Cardiac septum (tissue), 1 donor: ENCODE measurements at regions not wholly inside any gene's neighbourhood (a gene's known extent, or its start where the extent isn't known, plus 50 kb on each side); places are given as distances from the start of the nearest gene placed in this dataset.
"Not testable (repeated sequence)": the region's sequence is repeated elsewhere in the genome, so short reads cannot be mapped to it uniquely, and the experiment has no call there.

ENCODE experiments used
- DNase-seq: peaks from one replicate; pipeline ENCODE4 v3.0.0-alpha.2; 2020; ENCODE audit warnings: low spot score
- intact Hi-C: fragments of 100-400 bp; cut with DNase I; formaldehyde crosslinking; loops from one replicate; pipeline ENCODE4 v1.14.0; 2022
- donor health status: DM: no; HTN: no; CAD: no.

DNA sequence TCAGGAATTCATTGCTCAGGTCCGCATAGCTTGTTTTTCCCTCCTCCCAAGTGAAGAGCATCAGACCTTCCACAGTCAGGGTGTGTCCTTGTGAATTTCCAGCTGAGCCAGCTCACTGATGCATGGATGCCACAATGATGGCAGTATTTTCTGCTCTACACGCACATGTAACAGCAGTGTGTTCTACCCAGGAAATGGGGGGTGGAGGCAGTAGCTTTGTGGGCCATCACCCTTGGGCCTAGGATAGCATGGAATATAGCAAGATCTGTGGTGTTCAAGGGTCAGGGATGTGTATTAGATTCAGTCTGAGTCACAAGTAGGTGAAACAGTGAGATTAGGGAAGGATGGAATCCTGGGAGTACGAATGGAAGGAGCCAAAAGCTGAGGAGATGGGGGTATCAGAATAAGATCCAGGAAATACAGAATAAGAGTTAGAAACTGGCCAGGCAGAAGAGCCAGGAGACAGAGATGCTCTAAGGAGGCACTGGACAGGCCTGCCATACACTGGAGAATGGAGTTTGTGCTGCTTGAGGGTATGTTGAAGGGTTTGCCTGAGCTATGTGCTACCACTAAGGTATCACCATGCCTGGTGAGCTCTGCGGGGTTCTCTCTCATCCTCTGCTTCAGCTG lies 90.6 kb upstream of the CNIH3 start:
- intact Hi-C loops: no loop called here
- DNase-seq: no peak

GRCh38 chr1:224526771-224527170 lies 89.3 kb upstream of the CNIH3 start:
- no peak for DNase-seq
- intact Hi-C loops: no loop called here

DNA sequence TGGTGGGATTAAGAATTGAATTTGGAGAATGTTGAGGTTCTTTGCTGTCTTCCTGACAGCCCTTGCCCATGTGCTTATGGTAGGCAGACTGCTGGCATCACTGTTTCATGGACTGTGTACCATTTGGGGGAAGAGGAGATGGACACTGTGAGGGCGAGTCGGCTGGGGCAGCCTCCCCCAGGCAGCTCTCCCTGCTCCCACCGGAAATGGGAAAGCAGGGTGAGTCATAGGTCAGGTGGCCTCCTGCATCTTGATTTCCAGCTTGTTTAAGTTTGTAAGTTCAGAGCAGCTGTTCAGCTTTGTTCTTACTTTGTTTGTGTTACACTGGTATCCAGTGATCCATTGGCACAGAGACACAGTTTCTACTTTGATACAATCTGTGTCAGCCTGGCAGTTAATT lies 87.2 kb upstream of the CNIH3 start:
- no peak for DNase-seq
- intact Hi-C loops: no loop called here

DNA sequence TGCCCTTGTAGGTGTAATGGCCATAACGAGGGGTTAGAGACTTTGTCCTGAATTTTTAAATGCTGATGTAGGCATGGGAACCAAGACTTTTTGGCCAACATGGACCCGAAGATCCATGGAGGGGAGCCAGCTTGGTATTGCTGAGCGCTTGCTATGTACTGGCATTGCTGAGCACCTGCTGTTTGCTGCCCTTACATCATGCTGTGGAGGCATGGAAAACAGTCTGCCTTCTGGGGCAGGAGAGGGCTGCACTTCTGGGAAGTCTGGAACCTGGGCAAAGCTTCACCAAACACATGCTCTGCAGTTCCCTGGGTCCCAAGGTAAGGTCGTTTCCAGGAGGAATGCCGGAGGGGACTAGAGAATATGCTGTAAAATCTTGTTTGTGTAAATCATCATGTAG lies 86.3 kb upstream of the CNIH3 start:
- no peak for DNase-seq
- intact Hi-C loops: no loop called here

DNA sequence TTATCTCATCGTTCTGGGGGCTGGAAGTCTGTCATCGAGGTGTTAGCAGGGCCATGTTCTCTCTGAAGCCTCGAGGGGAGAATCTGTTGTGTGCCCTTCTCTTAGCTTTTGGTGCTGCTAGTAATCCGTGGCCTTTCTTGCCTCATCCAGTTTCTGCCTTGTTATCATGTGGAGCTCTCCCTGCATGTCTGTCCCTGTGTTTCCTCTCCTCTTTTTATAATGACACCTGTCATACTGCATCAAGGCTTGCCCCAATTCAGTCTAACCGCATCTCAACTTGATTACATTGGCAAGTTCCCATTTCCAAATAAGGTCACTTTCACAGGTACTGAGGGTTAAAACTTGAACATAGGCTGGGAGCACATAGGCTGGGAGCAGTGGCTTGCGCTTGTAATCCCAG lies 82.6 kb upstream of the CNIH3 start:
- intact Hi-C loops: no loop called here
- no peak for DNase-seq

GRCh38 chr1:224534731-224535130 lies 81.4 kb upstream of the CNIH3 start:
- DNase-seq: no peak
- intact Hi-C loops: no loop called here

- intact Hi-C loops: no loop called here
- DNase-seq: no peak
Measured at GRCh38 chr1:224535641-224536040, 80.5 kb upstream of the CNIH3 start.

DNA sequence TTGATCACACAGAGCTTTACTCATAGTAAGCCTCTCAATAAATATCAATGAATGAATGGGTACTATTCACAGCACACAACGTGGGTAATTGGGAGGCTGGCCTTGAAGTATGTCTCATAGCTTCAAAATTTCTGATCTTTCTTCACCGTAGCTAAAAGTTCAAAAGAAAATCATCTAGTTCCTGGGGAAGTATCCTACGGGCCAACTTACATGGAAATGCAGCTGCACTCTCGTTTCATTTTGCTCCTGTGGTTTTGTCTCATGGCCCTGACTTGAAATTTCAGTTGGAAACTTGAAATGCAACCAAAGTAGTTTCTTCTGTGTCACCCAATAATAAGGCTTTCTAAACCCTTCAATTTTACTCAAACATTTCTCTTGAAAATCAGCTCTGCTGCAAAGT lies 76.1 kb upstream of the CNIH3 start:
- intact Hi-C loops: no loop called here
- no peak for DNase-seq

GRCh38 chr1:224540535-224540934 lies 75.6 kb upstream of the CNIH3 start:
- intact Hi-C loops: no loop called here
- DNase-seq: no peak

DNA sequence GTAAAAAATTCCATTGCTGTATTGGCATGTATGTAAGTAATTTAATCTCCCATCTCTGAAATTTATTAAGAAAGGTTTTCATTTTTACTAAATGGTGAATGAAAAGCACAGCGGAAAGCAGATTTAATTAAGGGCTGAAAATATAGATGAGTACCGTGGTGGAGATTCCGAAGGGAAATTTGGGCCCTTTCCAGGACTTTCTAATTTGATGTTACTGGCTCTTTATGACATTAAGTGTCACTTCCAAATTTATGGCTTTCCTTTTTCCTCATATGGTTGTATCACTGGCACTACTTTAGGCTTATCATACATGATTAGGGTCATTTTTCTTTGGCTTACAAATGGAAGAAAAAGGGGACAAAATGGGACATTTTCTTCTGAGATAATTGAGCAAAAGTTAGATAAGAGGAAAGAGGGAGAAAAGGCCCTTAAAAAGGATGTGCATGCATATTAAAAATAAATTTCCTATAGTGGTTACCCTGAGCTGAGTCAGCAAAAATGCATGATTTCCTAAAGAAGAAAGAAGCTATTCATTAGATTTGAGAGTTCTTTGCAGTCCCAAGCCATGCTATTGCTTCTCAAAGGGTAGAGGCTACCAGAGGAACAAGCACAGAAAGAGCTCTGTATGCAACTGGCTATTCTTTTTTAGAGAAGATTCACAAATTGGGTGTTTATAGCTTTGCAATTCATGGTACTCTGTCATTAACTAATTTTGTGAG lies 74.9 kb upstream of the CNIH3 start:
- DNase-seq: no peak
- intact Hi-C loops: no loop called here

GRCh38 chr1:224541901-224542630 lies 74.1 kb upstream of the CNIH3 start:
- intact Hi-C loops: no loop called here
- DNase-seq: no peak

GRCh38 chr1:224542783-224543440 lies 73.2 kb upstream of the CNIH3 start:
- intact Hi-C loops: no loop called here
- no peak for DNase-seq

DNA sequence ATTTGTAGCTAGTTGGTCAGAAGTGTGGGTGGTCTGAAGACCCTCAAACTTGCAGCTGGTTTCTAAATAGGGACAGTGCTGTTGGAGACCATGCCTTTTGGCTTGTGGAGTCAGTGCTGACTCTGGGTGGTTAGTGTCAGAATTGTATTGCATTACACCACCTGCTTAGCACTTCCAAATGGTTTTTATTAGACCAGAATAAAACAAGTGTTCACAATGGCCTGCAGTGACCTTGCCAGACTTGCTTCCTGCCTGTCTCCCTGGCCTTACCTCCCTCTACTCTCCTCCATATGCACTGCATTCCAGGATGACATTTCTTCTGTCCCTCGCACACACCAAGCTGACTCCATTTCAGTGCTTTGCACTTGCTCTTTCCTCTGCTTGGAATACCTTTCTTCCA lies 72.7 kb upstream of the CNIH3 start:
- intact Hi-C loops: no loop called here
- DNase-seq: no peak

- intact Hi-C loops: no loop called here
Measured at GRCh38 chr1:224544346-224545110, 71.6 kb upstream of the CNIH3 start.

GRCh38 chr1:224545571-224545970 lies 70.5 kb upstream of the CNIH3 start:
- intact Hi-C loops: no loop called here
- no peak for DNase-seq

More at GRCh38 chr1:224544346-224545110, 71.6 kb upstream of the CNIH3 start:
- no peak for DNase-seq

GRCh38 chr1:224548676-224549075 lies 67.4 kb upstream of the CNIH3 start:
- DNase-seq: no peak
- intact Hi-C loops: no loop called here

DNA sequence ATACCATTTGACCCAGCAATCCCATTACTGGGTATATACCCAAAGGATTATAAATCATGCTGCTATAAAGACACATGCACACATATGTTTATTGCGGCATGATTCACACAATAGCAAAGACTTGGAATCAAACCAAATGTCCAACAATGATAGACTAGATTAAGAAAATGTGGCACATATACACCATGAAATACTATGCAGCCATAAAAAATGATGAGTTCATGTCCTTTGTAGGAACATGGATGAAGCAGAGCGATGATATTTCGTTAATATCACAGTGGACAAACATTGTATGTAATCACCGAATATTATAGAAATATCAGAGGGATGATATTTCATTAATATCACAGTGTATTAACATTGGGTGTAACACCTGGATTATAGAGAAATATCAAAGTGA lies 64.9 kb upstream of the CNIH3 start:
- DNase-seq, intact Hi-C loops: not testable (repeated sequence)

DNA sequence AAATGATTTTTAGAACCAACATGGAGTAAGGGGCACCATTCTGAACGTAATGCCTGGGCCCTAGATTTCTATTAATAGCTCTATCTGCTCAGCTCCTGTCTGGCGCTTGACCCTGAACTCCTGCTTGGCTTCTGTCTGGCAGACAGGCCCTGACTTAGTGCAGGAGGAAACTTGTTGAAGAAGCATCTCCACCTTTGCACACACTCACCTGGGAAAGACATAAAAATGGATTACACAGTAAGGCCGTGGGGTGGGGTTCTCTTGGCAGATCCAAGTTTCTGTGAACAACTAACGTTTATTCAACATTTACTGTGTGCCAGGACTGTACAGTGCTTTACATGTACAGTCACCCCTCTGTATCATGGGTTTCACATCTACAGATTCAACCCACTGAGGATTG lies 62.1 kb upstream of the CNIH3 start:
- intact Hi-C loops: no loop called here
- DNase-seq: no peak

GRCh38 chr1:224554620-224555259 lies 61.4 kb upstream of the CNIH3 start:
- no peak for DNase-seq
- intact Hi-C loops: no loop called here
